ENCODE measurements at regions not wholly inside any gene's neighbourhood (a gene's known extent, or its start where the extent isn't known, plus 50 kb on each side); places are given as distances from the start of the nearest gene placed in this dataset.

GRCh38 chr11:70775386-70776075 lies 377.2 kb downstream of the CTTN start:
- Histone ChIP-seq H3K27ac (ENCODE audit: low read depth, low read length) (no peak overlapping the region), H3K9me3 (ENCODE audit: control insufficient read depth, insufficient read depth, low read length) (peaks cover 2% of the 10 kb centered on the region), H3K36me3 (ENCODE audit: control insufficient read depth, insufficient read depth, low read length) (no peaks in the 10 kb centered on the region), H3K4me1 (ENCODE audit: control insufficient read depth, insufficient read depth, low read length) (peaks cover 19% of the 10 kb centered on the region), H3K4me3 (ENCODE audit: low read depth, low read length) (no peak overlapping the region), H3K27me3 (ENCODE audit: control insufficient read depth, insufficient read depth, low read length) (no peaks in the 10 kb centered on the region)
- DNase-seq (ENCODE audit: low read depth in 4 of 6, low spot score in 6 of 6) = peak in 1 of 6 donors; percentile 60
- WGBS (ENCODE audit: insufficient coverage) = 91% methylated on average over 8 of the region's 12 CpGs

GRCh38 chr11:70776914-70777532 lies 378.7 kb downstream of the CTTN start:
- H3K27me3 ChIP-seq (ENCODE audit: control insufficient read depth, insufficient read depth, low read length) = no peaks in the 10 kb centered on the region
- H3K27ac ChIP-seq (ENCODE audit: low read depth, low read length) = no peak overlapping the region
- DNase-seq (ENCODE audit: low read depth in 4 of 6, low spot score in 6 of 6) = no peak
- peaks cover 2% of the 10 kb centered on the region for H3K9me3 ChIP-seq (ENCODE audit: control insufficient read depth, insufficient read depth, low read length)
- H3K36me3 ChIP-seq (ENCODE audit: control insufficient read depth, insufficient read depth, low read length) = no peaks in the 10 kb centered on the region
- H3K4me1 ChIP-seq (ENCODE audit: control insufficient read depth, insufficient read depth, low read length) = peaks cover 15% of the 10 kb centered on the region
- H3K4me3 ChIP-seq (ENCODE audit: low read depth, low read length) = no peak overlapping the region

- Histone ChIP-seq H3K9me3 (ENCODE audit: control insufficient read depth, insufficient read depth, low read length) (no peaks in the 10 kb centered on the region), H3K27me3 (ENCODE audit: control insufficient read depth, insufficient read depth, low read length) (no peaks in the 10 kb centered on the region), H3K4me1 (ENCODE audit: control insufficient read depth, insufficient read depth, low read length) (peaks cover 19% of the 10 kb centered on the region), H3K36me3 (ENCODE audit: control insufficient read depth, insufficient read depth, low read length) (no peaks in the 10 kb centered on the region), H3K27ac (ENCODE audit: low read depth, low read length) (no peak overlapping the region), H3K4me3 (ENCODE audit: low read depth, low read length) (no peak overlapping the region)
- DNase-seq (ENCODE audit: low read depth in 4 of 6, low spot score in 6 of 6) = peak in 3 of 6 donors; percentile 10 to 89 (median 52)
- 42% methylated on average over 6 of the region's 7 CpGs for WGBS (ENCODE audit: insufficient coverage)
Measured at GRCh38 chr11:70778883-70779282, 380.6 kb downstream of the CTTN start.

GRCh38 chr11:70779433-70780245 lies 381.3 kb downstream of the CTTN start:
- no peaks in the 10 kb centered on the region for H3K9me3 ChIP-seq (ENCODE audit: control insufficient read depth, insufficient read depth, low read length)
- no peak overlapping the region for H3K27ac ChIP-seq (ENCODE audit: low read depth, low read length)
- 73% methylated on average over 7 of the region's 9 CpGs for WGBS (ENCODE audit: insufficient coverage)
- H3K27me3 ChIP-seq (ENCODE audit: control insufficient read depth, insufficient read depth, low read length) = no peaks in the 10 kb centered on the region
- H3K4me1 ChIP-seq (ENCODE audit: control insufficient read depth, insufficient read depth, low read length) = peaks cover 21% of the 10 kb centered on the region
- H3K36me3 ChIP-seq (ENCODE audit: control insufficient read depth, insufficient read depth, low read length) = peaks cover 1% of the 10 kb centered on the region
- no peak overlapping the region for H3K4me3 ChIP-seq (ENCODE audit: low read depth, low read length)
- DNase-seq (ENCODE audit: low read depth in 4 of 6, low spot score in 6 of 6) = no peak

DNA sequence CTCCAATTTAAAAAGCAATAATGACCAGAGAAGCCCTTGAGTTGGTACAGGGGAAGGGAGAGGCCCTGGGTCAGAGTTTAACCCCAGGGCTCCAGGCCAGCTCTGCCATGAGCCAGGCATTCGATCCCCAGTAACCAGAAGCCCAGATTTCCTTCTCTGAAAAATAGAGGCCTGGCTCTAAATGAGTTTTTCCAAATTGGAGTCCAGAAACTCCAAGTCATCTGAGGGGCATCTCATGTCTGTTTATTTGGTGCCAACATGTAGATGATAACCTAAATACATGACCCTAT lies 381.9 kb downstream of the CTTN start:
- Histone ChIP-seq H3K27me3 (ENCODE audit: control insufficient read depth, insufficient read depth, low read length) (no peaks in the 10 kb centered on the region), H3K4me1 (ENCODE audit: control insufficient read depth, insufficient read depth, low read length) (peaks cover 25% of the 10 kb centered on the region), H3K9me3 (ENCODE audit: control insufficient read depth, insufficient read depth, low read length) (no peaks in the 10 kb centered on the region), H3K4me3 (ENCODE audit: low read depth, low read length) (no peak overlapping the region), H3K27ac (ENCODE audit: low read depth, low read length) (no peak overlapping the region), H3K36me3 (ENCODE audit: control insufficient read depth, insufficient read depth, low read length) (peaks cover 5% of the 10 kb centered on the region)
- DNase-seq (ENCODE audit: low read depth in 4 of 6, low spot score in 6 of 6) = no peak
- WGBS (ENCODE audit: insufficient coverage) = 67% methylated on average over 1 of the region's 1 CpG

GRCh38 chr11:70782401-70782913 lies 384.1 kb downstream of the CTTN start:
- Histone ChIP-seq H3K4me1 (ENCODE audit: control insufficient read depth, insufficient read depth, low read length) (peaks cover 29% of the 10 kb centered on the region), H3K4me3 (ENCODE audit: low read depth, low read length) (no peak overlapping the region), H3K9me3 (ENCODE audit: control insufficient read depth, insufficient read depth, low read length) (no peaks in the 10 kb centered on the region), H3K27ac (ENCODE audit: low read depth, low read length) (no peak overlapping the region), H3K36me3 (ENCODE audit: control insufficient read depth, insufficient read depth, low read length) (peaks cover 10% of the 10 kb centered on the region), H3K27me3 (ENCODE audit: control insufficient read depth, insufficient read depth, low read length) (no peaks in the 10 kb centered on the region)
- 55% methylated on average over 4 of the region's 16 CpGs for WGBS (ENCODE audit: insufficient coverage)
- no peak for DNase-seq (ENCODE audit: low read depth in 4 of 6, low spot score in 6 of 6)

GRCh38 chr11:70783356-70783755 lies 385.0 kb downstream of the CTTN start:
- no peaks in the 10 kb centered on the region for H3K27me3 ChIP-seq (ENCODE audit: control insufficient read depth, insufficient read depth, low read length)
- DNase-seq (ENCODE audit: low read depth in 4 of 6, low spot score in 6 of 6) = peak in 1 of 6 donors; percentile 37
- 61% methylated on average over 7 of the region's 11 CpGs for WGBS (ENCODE audit: insufficient coverage)

DNA sequence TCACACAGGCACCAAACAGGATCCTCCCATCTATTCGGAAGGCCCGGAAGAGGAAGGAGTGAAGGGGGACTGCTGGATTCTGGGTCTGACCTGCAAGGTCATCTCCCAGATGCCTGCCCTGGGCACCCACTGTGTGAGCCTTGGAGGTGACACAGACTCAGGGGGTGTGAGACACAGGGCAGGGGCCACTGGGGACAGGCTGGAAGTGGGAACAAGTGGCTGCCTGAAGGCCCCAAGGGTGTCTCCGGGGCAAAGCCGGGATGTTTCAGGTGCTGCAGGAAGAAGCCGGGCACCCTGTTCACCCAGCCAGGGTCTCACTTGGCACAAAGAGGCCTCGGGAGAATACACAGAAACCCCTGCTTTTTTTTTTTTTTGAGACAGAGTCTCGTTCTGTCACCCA lies 385.5 kb downstream of the CTTN start:
- Histone ChIP-seq H3K4me3 (ENCODE audit: low read depth, low read length) (no peak overlapping the region), H3K4me1 (ENCODE audit: control insufficient read depth, insufficient read depth, low read length) (peaks cover 23% of the 10 kb centered on the region), H3K9me3 (ENCODE audit: control insufficient read depth, insufficient read depth, low read length) (no peaks in the 10 kb centered on the region), H3K27ac (ENCODE audit: low read depth, low read length) (no peak overlapping the region), H3K27me3 (ENCODE audit: control insufficient read depth, insufficient read depth, low read length) (no peaks in the 10 kb centered on the region), H3K36me3 (ENCODE audit: control insufficient read depth, insufficient read depth, low read length) (peaks cover 11% of the 10 kb centered on the region)
- DNase-seq (ENCODE audit: low read depth in 4 of 6, low spot score in 6 of 6) = no peak
- 84% methylated on average over 5 of the region's 7 CpGs for WGBS (ENCODE audit: insufficient coverage)

More at GRCh38 chr11:70783356-70783755, 385.0 kb downstream of the CTTN start:
- Histone ChIP-seq H3K36me3 (ENCODE audit: control insufficient read depth, insufficient read depth, low read length) (peaks cover 11% of the 10 kb centered on the region), H3K4me3 (ENCODE audit: low read depth, low read length) (no peak overlapping the region), H3K4me1 (ENCODE audit: control insufficient read depth, insufficient read depth, low read length) (peaks cover 28% of the 10 kb centered on the region), H3K9me3 (ENCODE audit: control insufficient read depth, insufficient read depth, low read length) (no peaks in the 10 kb centered on the region), H3K27ac (ENCODE audit: low read depth, low read length) (no peak overlapping the region)

- no peak overlapping the region for H3K27ac ChIP-seq (ENCODE audit: low read depth, low read length)
- H3K9me3 ChIP-seq (ENCODE audit: control insufficient read depth, insufficient read depth, low read length) = no peaks in the 10 kb centered on the region
- DNase-seq (ENCODE audit: low read depth in 4 of 6, low spot score in 6 of 6) = no peak
- WGBS (ENCODE audit: insufficient coverage) = 97% methylated on average over 3 of the region's 5 CpGs
- no peaks in the 10 kb centered on the region for H3K27me3 ChIP-seq (ENCODE audit: control insufficient read depth, insufficient read depth, low read length)
- H3K36me3 ChIP-seq (ENCODE audit: control insufficient read depth, insufficient read depth, low read length) = peaks cover 11% of the 10 kb centered on the region
- no peak overlapping the region for H3K4me3 ChIP-seq (ENCODE audit: low read depth, low read length)
- peaks cover 16% of the 10 kb centered on the region for H3K4me1 ChIP-seq (ENCODE audit: control insufficient read depth, insufficient read depth, low read length)
Measured at GRCh38 chr11:70785372-70785771, 387.0 kb downstream of the CTTN start.
